K562 (cell line): ENCODE measurements at regions not wholly inside any gene's neighbourhood (a gene's known extent, or its start where the extent isn't known, plus 50 kb on each side); places are given as distances from the start of the nearest gene placed in this dataset.

Experiments
- CBX2 ChIP-seq: fragments of 200-600 bp; sonication (generic); IDR thresholded peaks from one replicate; pipeline ENCODE4 v1.6.1; 2012; ENCODE audit warnings: mild to moderate bottlenecking, low read length, inconsistent platforms; ENCODE audit not compliant: insufficient read depth, poor library complexity, severe bottlenecking
- ELF1 ChIP-seq: fragments of 200-800 bp; sonication (Bioruptor generic); IDR thresholded peaks from 2 replicates; pipeline ENCODE4 v1.6.1; 2016; ENCODE audit warnings: missing genetic modification characterization, missing compliant biosample characterization
- GTF2A2 ChIP-seq: IDR thresholded peaks from 2 replicates; pipeline ENCODE4 v1.6.1; 2016; ENCODE audit warnings: mild to moderate bottlenecking, missing genetic modification characterization, missing compliant biosample characterization
- HEY1 ChIP-seq: fragments of 250-450 bp; sonication (Bioruptor Pico); IDR thresholded peaks from 2 replicates; pipeline ENCODE4 v1.5.0; 2020; ENCODE audit warnings: mild to moderate bottlenecking, moderate library complexity, borderline replicate concordance
- JUNB ChIP-seq: fragments of 450-650 bp; formaldehyde crosslinking; conservative IDR thresholded peaks from 2 replicates; pipeline ENCODE4 v1.4.0; 2020; ENCODE audit warnings: mild to moderate bottlenecking
- JUND ChIP-seq, 2 experiments: IDR thresholded peaks; 2 replicates in 1 of 2; 3 replicates in 1 of 2; pipeline ENCODE4 v1.6.1; 2011; ENCODE audit warnings: borderline replicate concordance in 2 of 2, low read depth in 2 of 2, low read length in 2 of 2, improper control_type of control experiment in 1 of 2, missing biosample characterization in 1 of 2, missing genetic modification characterization in 1 of 2, missing genetic modification reagents in 1 of 2
- KDM2B ChIP-seq: fragments of 250-450 bp; sonication (Bioruptor Pico); IDR thresholded peaks from 2 replicates; pipeline ENCODE4 v1.8.0; 2021; ENCODE audit warnings: mild to moderate bottlenecking, moderate library complexity
- LEF1 ChIP-seq: fragments of 450-650 bp; IDR thresholded peaks from 2 replicates; pipeline ENCODE4 v1.6.1; 2016; ENCODE audit warnings: mild to moderate bottlenecking
- PRPF4 ChIP-seq: fragments of 200-400 bp; formaldehyde crosslinking; IDR thresholded peaks from one replicate; pipeline ENCODE4 v1.6.1; 2017; ENCODE audit warnings: low read length, low read depth, mild to moderate bottlenecking; ENCODE audit not compliant: insufficient read depth, poor library complexity, severe bottlenecking
- SRSF1 ChIP-seq: fragments of 200-400 bp; formaldehyde crosslinking; IDR thresholded peaks from 2 replicates; pipeline ENCODE4 v1.6.1; 2017; ENCODE audit warnings: mild to moderate bottlenecking, low read depth, low read length, moderate library complexity
- TCF7L2 ChIP-seq: fragments of 150-350 bp; IDR thresholded peaks from 2 replicates; pipeline ENCODE4 v1.6.1; 2016; ENCODE audit warnings: low read depth, mild to moderate bottlenecking, low read length, moderate library complexity
- TEAD4 ChIP-seq, 2 experiments: sonication (generic) in 1 of 2; formaldehyde crosslinking in 1 of 2; IDR thresholded peaks; 2 replicates each; pipeline versions ENCODE4 v1.6.1 to v1.8.0; 2012 to 2022; ENCODE audit warnings: borderline replicate concordance in 1 of 2, inconsistent platforms in 1 of 2, low read length in 1 of 2, mild to moderate bottlenecking in 1 of 2, missing genetic modification reagents in 1 of 2
- ZFPM2 ChIP-seq: fragments of 250-450 bp; sonication (Bioruptor Pico); IDR thresholded peaks from 2 replicates; pipeline ENCODE4 v1.5.1; 2022; ENCODE audit warnings: mild to moderate bottlenecking
- ZNF699 ChIP-seq: fragments of 250-450 bp; sonication (Bioruptor Pico); IDR thresholded peaks from 2 replicates; pipeline ENCODE4 v1.8.0; 2021; ENCODE audit warnings: mild to moderate bottlenecking, moderate library complexity; ENCODE audit not compliant: insufficient replicate concordance
- TF ChIP-seq, protein P1 (sequence below): fragments of 450-650 bp; conservative IDR thresholded peaks from 2 replicates; pipeline ENCODE4 v1.6.1; 2016; ENCODE audit warnings: missing genetic modification characterization, low read depth, mild to moderate bottlenecking, missing compliant biosample characterization, moderate library complexity
- TF ChIP-seq, protein P2 (sequence below): fragments of 250-450 bp; sonication (Bioruptor Pico); IDR thresholded peaks from 2 replicates; pipeline ENCODE4 v1.4.0; 2020; ENCODE audit warnings: mild to moderate bottlenecking, moderate library complexity, borderline replicate concordance
- TF ChIP-seq, protein P3 (sequence below): fragments of 450-650 bp; IDR thresholded peaks from 2 replicates; pipeline ENCODE4 v1.6.1; 2017; ENCODE audit warnings: antibody characterized with exemption, mild to moderate bottlenecking
- TF ChIP-seq, protein P4 (sequence below), 3 experiments: fragments of 200-800 bp in 1 of 3; sonication (Bioruptor generic) in 1 of 3; sonication (generic) in 1 of 3; formaldehyde crosslinking in 1 of 3; IDR thresholded peaks; 2 replicates each; pipeline versions ENCODE4 v1.6.1 to v1.8.0; 2016 to 2022; ENCODE audit warnings: mild to moderate bottlenecking in 2 of 3, missing compliant biosample characterization in 2 of 3, missing genetic modification characterization in 2 of 3, missing genetic modification reagents in 1 of 3

DNA sequence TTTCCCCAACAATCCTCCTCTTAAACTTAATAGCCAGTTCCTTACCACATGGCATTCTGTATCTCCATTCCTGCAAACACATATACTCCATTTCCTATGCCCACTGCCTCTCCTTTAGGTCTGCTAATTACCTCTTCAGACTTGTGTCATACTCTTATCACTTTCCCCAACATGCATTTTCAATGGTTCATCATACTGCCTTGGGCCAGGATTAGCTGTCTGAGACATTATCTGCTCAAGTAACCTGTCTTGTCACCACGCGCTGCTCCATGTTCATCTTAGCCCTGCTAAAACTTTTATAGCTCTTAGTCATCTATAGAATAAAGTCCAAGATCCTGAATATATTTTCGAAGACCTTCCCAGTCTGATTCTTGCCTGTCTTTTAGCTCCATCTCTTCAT is 224.1 kb upstream of the GK2 start (continued):
- TF ChIP-seq, protein P1, sequence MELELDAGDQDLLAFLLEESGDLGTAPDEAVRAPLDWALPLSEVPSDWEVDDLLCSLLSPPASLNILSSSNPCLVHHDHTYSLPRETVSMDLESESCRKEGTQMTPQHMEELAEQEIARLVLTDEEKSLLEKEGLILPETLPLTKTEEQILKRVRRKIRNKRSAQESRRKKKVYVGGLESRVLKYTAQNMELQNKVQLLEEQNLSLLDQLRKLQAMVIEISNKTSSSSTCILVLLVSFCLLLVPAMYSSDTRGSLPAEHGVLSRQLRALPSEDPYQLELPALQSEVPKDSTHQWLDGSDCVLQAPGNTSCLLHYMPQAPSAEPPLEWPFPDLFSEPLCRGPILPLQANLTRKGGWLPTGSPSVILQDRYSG, result no peak
- TF ChIP-seq TCF7L2 (no peak), JUND (IDR thresholded peaks at IDR 0.05; ENCODE audit: borderline replicate concordance, low read depth, low read length) (peak; percentile 66), JUND (tag; IDR thresholded peaks at IDR 0.05; ENCODE audit: borderline replicate concordance, low read depth, low read length) (no peak; the same call in 2 of the 3 replicates), ZNF699 (no peak), SRSF1 (no peak), CBX2 (no peak), LEF1 (peak; percentile 41; the same call in 1 of the 2 replicates), GTF2A2 (tag) (no peak), HEY1 (CRISPR knock-in tag) (no peak), KDM2B (no peak), TEAD4 (IDR thresholded peaks at IDR 0.05; ENCODE audit: low read length) (peak; percentile 95), TEAD4 (CRISPR knock-in tag; IDR thresholded peaks at IDR 0.05; ENCODE audit: borderline replicate concordance) (no peak), JUNB (no peak), ELF1 (tag) (no peak), ZFPM2 (CRISPR knock-in tag) (no peak), PRPF4 (no peak)
- TF ChIP-seq, protein P2, sequence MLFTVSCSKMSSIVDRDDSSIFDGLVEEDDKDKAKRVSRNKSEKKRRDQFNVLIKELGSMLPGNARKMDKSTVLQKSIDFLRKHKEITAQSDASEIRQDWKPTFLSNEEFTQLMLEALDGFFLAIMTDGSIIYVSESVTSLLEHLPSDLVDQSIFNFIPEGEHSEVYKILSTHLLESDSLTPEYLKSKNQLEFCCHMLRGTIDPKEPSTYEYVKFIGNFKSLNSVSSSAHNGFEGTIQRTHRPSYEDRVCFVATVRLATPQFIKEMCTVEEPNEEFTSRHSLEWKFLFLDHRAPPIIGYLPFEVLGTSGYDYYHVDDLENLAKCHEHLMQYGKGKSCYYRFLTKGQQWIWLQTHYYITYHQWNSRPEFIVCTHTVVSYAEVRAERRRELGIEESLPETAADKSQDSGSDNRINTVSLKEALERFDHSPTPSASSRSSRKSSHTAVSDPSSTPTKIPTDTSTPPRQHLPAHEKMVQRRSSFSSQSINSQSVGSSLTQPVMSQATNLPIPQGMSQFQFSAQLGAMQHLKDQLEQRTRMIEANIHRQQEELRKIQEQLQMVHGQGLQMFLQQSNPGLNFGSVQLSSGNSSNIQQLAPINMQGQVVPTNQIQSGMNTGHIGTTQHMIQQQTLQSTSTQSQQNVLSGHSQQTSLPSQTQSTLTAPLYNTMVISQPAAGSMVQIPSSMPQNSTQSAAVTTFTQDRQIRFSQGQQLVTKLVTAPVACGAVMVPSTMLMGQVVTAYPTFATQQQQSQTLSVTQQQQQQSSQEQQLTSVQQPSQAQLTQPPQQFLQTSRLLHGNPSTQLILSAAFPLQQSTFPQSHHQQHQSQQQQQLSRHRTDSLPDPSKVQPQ (CRISPR knock-in tag), result no peak
- TF ChIP-seq, protein P3, sequence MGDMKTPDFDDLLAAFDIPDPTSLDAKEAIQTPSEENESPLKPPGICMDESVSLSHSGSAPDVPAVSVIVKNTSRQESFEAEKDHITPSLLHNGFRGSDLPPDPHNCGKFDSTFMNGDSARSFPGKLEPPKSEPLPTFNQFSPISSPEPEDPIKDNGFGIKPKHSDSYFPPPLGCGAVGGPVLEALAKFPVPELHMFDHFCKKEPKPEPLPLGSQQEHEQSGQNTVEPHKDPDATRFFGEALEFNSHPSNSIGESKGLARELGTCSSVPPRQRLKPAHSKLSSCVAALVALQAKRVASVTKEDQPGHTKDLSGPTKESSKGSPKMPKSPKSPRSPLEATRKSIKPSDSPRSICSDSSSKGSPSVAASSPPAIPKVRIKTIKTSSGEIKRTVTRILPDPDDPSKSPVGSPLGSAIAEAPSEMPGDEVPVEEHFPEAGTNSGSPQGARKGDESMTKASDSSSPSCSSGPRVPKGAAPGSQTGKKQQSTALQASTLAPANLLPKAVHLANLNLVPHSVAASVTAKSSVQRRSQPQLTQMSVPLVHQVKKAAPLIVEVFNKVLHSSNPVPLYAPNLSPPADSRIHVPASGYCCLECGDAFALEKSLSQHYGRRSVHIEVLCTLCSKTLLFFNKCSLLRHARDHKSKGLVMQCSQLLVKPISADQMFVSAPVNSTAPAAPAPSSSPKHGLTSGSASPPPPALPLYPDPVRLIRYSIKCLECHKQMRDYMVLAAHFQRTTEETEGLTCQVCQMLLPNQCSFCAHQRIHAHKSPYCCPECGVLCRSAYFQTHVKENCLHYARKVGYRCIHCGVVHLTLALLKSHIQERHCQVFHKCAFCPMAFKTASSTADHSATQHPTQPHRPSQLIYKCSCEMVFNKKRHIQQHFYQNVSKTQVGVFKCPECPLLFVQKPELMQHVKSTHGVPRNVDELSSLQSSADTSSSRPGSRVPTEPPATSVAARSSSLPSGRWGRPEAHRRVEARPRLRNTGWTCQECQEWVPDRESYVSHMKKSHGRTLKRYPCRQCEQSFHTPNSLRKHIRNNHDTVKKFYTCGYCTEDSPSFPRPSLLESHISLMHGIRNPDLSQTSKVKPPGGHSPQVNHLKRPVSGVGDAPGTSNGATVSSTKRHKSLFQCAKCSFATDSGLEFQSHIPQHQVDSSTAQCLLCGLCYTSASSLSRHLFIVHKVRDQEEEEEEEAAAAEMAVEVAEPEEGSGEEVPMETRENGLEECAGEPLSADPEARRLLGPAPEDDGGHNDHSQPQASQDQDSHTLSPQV, result peak; percentile 64
- TF ChIP-seq, protein P4, sequence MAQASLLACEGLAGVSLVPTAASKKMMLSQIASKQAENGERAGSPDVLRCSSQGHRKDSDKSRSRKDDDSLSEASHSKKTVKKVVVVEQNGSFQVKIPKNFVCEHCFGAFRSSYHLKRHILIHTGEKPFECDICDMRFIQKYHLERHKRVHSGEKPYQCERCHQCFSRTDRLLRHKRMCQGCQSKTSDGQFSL (CRISPR knock-in tag; IDR thresholded peaks at IDR 0.05), result no peak
- TF ChIP-seq, protein P4 (tag; IDR thresholded peaks at IDR 0.05), result no peak
